GM18861 (cell line): ENCODE measurements at regions not wholly inside any gene's neighbourhood (a gene's known extent, or its start where the extent isn't known, plus 50 kb on each side); places are given as distances from the start of the nearest gene placed in this dataset.
"Not testable (repeated sequence)": the region's sequence is repeated elsewhere in the genome, so short reads cannot be mapped to it uniquely, and the experiment has no call there.

Experiments
- ATAC-seq: cut with Tn5 transposase; IDR thresholded peaks from one replicate; pipeline ENCODE4 v1.9.1; 2021; ENCODE audit not compliant: unreplicated experiment

DNA sequence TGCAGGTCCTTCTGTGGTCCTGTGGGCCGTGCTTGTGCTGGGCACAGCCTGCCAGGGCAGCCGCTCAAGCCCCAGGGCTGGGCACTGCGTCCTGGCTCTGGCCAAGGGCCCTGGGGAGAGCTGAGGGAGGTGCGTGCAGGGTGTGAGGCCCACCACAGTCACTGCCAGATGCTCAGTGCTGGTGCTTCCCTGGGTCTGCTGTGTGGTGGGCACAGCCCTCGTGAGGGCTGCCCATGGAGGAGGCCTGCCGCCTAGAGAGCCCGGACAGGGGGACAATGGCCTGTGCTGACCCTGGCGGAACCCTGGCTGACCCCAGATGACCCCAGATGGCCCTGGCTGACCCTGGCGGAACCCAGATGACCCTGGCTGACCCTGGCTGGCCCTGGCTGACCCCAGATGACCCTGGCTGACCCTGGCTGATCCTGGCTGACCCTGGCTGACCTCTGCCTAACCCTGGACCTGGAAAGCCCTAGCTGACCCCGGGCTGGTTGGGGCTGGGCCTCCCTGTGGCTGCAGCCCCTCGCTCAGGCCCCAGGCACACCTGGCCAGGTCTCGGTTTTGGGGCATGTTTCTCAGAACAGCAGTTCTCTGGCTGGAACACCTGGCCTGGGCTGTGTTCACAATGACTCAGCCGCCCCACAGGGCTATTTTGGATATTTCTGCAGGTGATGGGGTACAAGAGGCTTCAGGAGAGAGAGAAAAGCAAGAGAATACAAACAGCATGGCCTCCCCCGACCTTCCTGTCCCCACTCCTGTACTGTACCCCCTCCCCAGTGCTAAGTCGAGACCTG lies 55.4 kb downstream of the TMEM121 start:
- ATAC-seq: no peak

DNA sequence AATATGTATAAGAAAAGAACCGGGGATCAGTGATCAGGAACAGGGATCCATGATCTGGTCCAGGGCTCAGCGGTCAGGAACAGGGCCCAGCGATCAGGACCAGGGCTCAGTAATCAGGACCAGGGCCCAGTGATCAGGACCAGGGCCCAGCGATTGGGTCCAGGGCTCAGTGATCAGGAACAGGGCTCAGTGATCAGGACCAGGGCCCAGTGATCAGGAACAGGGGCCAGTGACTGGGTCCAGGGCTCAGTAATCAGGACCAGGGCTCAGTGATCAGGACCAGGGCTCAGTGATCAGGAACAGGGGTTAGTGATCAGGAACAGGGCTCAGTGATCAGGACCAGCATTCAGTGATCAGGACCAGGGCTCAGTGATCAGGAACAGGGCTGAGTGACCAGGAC lies 56.3 kb downstream of the TMEM121 start:
- ATAC-seq: no peak

DNA sequence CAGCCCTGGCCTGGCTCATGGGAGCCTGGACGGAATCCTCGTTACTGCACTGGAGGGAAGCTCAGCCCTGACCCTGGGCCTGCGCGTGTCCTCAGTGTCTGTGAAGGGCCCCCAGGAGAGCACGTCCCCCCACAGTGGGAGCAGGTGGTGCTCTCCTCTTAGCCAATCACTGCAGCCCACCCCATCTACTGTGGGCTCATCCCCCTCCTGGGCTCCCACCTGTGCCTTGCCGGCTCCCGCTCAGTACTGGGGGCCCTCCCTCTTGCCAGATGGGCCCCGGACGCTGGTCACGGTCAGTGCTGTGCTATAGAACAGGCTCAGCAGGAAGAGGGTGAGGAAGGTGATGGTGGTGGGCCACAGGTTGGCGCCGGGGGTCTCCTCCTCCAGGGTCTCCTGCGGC lies 57.5 kb downstream of the TMEM121 start:
- not testable (repeated sequence) for ATAC-seq

DNA sequence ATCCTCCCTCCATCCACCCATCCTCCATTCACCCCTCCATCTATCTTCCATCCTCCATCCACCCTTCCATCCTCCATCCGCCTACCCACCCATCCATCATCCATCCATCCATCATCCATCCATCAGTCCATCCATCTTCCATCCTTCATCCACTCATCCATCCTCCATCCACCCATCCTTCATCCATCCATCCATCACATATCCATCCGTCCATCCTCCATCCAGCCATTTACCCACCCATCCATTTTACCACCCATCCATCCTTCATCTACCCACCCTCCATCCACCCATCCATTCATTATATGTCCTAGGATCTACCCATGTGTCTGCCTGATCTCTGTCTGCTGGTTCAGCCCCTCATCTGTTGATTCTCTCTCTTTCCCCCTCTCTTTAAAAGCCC lies 58.9 kb downstream of the TMEM121 start:
- ATAC-seq: not testable (repeated sequence)

DNA sequence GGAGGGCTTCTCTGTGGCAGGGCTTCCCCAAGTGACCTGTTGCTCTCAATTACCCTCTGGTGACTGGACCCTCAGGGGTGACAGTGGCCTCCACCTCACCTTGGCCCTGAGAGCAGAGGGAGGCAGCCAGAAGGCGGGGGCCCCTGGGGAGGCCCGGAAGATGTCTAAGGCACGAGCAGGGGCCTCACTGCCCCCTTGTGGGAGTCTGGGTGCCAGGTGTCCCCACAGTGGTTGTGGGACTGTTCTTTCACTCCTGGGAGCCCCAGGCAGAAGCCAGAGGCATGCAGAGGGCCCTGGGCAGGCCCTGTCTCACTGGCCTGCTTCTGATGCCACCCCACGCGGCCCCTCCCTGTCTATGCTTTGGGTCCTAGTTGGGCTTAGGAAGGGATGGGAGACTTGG lies 59.3 kb downstream of the TMEM121 start:
- not testable (repeated sequence) for ATAC-seq

DNA sequence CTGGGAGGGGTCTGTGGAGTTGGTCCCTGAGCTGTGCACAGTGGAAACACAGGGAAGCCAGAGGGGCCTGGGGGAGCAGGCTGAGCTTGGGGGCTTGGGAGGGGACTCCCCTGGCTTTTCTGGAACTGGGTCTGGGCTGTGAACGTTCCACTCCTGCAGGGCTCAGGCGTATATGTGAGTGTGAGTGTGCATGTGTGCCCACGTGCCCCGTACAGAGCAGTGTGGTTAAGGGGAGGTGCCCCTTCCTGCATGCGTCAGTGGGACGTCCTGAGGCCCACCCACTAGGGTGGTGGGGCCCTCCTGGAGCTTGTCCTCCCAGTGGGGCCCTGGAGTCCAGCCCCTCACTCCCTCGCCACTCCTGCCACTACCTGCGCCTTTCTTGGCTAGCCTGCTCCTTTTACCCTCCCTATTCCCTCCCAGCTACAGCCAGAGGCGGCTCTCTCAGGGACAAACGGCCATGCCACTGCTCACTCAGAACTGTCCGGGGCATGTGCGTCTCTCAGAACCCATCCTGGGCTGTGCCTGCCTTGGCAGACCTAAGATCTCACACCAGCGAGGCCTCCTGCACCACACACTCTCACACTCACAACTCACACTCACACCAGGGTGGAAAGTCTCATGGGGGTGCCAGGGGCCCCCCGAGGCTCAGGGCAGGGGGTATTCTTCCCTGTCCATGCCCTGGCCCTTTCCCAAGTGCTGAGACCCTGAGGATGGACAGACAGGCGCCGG lies 59.9 kb downstream of the TMEM121 start:
- ATAC-seq: not testable (repeated sequence)

DNA sequence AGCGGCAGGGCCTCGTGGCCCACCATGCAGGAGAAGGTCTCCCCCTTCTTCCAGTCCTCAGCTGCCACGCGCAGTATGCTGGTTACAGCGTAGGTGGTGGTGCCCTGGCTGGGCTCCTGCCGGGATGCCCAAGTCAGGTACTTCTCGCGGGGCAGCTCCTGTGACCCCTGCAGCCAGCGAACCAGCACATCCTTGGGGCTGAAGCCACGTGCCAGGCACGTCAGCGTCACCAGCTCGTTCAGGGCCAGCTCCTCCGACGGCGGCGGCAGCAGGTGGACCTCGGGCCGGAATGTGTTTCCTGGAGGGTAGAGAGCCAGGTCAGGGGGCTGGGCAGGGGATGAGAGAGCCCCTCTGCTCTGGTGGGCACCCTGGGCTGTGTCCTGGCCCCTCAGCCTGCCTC lies 60.7 kb downstream of the TMEM121 start:
- not testable (repeated sequence) for ATAC-seq

DNA sequence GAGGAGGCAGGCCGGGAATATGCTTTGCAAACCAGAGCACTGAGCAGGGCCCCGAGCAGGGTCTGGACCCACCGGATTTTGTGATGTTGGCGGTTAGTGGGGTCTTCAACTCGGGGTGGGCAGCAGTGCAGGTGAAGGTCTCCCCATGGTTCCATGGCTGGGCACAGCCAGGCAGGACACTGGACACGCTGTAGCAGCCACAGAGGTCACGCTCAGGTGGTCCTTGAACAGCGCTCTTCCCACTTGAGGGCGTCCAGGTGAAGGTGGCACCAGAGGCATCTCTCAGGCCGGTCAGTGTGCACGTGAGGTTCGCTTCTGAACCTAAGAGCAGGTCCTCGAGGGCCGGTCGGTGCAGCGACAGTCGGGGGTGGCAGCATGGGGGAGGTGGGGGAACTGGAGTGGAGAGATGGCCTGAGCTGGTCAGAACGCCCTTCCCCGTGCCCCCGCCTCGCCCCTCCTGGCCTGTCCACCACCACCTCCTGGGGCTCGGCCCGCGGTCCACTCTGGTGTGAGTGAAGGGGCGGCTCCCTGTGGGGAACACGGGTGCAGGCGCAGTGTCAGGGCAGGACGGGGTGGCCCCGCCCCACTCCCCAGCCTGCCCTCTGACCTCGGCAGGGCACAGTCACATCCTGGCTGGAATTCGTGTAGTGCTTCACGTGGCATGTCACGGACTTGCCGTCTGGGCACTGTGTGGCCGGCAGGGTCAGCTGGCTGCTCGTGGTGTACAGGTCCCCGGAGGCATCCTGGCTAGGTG lies 61.3 kb downstream of the TMEM121 start:
- ATAC-seq: not testable (repeated sequence)

DNA sequence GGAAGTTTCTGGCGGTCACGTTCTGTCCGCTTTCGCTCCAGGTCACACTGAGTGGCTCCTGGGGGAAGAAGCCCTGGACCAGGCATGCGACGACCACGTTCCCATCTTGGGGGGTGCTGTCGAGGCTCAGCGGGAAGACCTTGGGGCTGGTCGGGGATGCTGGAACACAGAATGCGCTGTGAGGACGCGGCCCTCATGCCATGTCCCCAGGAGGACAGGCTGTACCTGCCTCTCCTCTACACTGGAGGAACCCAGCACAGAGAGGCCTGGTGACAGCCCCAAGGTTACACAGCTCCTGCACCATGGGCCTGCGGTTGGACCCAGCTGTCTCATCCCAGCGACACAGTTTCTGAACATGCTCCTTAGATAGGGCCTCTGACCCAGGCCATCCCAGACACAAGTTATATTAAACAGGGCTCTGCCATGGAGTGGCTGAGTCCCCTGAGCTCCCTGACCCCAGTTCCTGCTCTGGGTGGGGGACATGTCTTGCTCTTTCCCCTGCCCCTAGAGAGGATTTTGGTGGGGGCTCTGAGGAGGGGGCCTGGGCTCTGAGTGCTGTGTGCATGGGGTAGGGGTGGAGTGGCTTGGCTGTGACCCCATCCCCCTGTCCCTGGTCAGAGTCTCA lies 62.0 kb downstream of the TMEM121 start:
- no peak for ATAC-seq

DNA sequence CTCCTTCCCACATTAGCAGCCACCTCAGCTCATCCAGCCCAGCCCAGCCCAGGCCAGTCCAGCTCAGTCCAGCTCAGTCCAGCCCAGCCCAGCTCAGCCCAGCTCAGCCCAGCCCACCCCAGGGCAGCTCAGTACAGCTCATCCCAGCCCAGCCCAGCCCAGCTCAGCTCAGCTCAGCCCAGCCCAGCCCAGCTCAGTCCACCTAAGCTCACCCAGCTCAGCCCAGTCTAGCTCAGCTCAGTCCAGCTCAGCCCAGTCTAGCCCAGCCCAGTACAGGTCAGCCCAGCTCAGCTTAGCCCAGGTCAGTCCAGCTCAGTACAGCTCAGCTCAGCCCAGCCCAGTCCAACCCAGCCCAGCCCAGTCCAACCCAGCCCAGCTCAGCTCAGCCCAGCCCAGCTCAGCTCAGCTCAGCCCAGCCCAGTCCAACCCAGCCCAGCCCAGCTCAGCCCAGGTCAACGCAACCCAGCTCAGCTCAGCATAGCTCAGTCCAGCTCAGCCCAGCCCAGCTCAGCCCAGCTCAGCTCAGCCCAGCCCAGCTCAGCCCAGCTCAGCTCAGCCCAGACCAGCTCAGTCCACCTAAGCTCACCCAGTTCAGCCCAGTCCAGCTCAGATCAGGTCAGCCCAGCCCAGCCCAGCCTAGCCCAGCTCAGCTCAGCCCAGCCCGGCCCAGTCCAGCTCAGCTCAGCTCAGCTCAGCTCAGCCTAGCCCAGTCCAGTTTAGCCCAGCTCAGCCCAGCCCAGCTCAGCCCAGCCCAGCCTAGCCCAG lies 63.0 kb downstream of the TMEM121 start:
- no peak for ATAC-seq

DNA sequence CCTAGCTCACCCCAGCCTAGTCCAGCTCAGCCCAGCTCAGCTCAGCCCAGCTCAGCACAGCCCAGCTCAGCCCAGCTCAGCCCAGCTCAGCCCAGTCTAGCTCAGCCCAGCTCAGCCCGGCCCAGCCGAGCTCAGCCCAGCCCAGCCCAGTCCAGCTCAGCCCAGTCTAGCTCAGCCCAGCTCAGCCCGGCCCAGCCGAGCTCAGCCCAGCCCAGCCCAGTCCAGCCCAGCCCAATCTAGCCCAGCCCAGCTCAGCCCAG lies 63.5 kb downstream of the TMEM121 start:
- not testable (repeated sequence) for ATAC-seq

DNA sequence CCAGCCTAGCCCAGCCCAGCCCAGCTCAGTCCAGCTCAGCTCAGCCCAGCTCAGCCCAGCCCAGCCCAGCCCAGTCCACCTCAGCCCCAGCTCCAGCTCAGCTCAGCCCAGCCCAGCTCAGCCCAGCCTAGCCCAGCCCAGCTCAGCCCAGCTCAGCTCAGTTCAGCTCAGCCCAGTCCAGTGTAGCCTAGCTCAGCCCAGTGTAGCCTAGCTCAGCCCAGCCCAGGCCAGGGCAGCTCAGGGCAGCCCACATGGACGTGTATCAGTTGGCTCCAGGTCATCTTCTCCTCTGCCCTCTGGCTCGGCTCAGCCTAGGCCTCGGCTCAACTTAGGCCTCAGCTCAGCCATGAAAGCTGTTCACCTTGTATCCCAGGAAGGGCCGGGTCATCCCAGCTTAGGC lies 64.7 kb downstream of the TMEM121 start:
- no peak for ATAC-seq

DNA sequence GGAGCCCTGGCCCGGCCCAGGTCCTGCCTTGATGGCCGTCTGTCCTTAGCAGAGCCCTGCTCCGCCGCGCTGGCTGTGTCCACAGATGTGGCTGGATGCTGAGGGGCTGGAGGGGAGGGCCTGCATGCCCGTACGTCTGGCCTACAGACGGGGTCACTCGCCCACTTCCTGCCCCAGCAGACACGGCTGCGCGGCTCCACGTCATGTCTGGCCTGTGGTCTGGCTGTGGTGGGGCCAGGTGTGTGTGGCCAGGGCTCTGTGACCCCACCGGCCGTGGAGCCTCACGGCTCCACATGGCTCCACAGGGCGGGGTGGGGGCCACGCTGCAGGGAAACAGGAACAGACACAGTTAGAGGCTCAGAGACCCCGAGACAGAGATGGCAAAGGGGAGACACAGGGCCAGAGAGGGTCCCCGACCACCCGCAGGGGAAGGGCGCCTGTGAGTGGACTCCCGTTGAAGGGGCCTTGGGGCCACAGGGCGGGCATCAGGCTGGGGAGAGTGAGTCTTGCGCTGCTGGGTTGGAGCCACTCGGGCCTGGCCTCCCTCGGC lies 65.5 kb downstream of the TMEM121 start:
- ATAC-seq: not testable (repeated sequence)

DNA sequence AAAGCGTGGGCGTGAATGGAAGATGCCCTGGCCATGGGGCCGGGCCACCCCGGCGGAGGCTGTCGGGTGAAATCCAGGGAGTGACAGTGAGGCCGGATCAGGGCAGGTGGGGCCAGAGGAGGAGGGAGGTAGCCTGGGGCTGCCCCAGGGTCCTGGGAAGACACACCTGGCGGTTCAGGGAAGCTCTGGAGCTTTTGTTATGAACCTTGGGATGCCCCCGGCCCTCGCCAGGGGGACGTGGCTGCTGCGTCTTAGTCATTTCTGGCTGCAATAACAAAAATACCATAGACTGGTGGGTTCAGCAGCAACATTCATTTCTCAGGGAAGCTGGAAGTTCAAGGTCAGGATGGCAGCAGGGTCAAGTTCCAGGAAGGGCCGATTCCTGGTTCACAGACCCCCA lies 66.3 kb downstream of the TMEM121 start:
- not testable (repeated sequence) for ATAC-seq

DNA sequence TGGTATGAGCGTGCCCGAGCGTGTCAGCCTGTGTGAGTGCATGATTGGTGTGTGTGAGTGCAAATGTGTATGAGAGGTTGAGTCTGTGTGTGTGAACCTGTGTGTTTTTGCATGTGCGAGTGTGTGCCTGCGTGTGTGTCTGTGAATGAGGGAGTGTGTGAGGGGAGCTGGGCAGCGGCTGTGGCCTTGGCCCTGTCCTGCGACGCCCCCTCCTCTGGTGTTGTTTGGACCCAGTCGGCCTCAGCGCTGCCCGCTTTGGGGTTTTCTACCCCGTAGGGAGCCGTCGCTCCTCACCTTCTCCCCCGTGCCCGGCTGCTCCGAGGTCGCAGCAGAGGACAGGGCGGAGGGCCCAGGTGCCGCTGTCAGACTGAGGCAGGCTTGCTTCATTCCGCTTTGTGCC lies 69.0 kb downstream of the TMEM121 start:
- ATAC-seq: not testable (repeated sequence)

DNA sequence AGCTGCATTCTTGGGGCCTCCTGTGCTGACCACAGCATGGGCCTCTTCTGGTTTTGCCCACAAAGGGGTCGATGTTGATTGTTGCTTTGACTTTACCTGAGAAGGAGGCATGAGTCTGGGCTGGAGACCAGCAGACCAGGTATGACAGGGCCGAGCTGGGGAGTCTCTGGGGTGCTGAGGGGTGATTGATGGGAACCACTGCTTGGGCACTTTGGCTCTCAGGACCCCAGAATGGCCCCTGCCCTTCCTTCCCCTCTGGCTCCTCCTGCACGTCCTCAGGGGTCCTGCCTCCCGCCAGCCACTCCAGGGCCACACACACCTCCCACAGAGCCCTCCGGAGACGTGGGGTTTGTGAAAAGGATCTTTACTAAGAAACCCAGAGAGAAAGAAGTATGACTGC lies 70.0 kb downstream of the TMEM121 start:
- ATAC-seq: not testable (repeated sequence)

DNA sequence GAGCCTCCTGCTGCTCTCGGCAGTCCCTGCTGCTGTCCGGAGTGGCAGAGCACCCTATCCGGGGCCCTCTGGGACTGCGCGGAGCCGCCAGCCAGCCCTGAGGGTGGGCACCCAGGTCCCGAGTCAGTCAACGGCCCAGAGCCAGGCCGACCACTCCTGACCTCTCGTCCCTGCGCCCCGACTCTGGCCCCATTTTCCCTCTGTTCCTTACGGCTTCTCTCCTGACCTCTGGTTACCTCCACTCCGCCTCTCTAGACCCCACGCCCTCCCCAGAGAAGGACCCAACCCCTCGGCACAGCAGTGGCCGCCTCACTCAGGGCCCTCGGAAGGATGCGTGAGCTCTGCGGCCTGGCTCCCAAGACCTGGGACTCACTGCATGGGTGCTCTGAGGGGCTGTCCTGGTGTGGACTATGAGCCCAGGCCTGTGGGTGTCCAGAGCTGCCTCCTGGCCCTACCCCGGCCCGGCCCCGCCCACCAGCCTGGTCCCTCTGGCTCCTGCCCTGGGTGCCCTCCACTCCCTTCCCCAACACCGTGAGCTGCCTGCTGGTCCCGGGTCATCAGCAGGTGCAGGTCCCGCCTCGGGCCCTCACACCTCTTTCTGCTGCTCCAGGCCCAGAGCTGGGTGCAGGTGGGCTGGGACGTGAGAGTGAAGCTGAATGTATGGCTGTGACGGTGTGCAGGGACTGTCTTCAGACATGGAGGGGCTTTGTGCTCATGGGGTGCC lies 71.8 kb downstream of the TMEM121 start:
- ATAC-seq: not testable (repeated sequence)

DNA sequence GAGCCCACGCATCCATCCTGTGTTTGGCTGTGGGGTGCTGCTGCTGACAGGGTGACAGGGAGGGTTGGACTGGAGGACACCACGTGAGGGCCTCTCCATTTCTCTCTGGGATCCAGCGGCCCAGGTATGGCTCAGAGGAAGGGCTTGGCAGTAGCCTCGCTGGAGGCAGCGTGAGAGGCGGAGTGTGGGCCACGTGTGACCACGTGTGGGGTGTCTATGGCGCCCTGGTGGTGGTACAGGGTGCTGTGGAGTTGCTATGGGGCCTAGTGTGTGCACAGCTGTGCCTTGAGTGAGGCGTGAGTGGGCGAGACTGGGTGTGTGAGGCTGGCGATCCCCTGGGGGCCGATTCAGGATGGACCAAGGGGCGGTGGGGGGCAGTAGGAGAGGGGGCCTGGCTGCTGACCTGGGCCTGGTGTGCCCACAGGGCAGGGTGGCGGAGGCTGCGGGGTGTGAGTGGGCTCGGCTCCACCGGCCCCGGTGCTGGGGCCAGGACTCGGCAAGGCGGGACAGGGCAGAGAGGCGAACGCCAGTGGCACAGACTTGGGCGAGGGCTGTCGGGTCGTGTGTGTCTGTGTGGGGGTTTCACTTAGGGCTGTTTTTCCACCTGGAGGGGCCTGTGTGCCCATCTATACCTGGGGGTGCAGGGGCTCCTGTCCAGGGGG lies 72.7 kb downstream of the TMEM121 start:
- ATAC-seq: not testable (repeated sequence)
